ENCODE measurements at regions not wholly inside any gene's neighbourhood (a gene's known extent, or its start where the extent isn't known, plus 50 kb on each side); places are given as distances from the start of the nearest gene placed in this dataset.
"Not testable (repeated sequence)": the region's sequence is repeated elsewhere in the genome, so short reads cannot be mapped to it uniquely, and the experiment has no call there.

GRCh38 chr18:51337406-51337805 is 139.9 kb upstream of the MEX3C start:
- DNase-seq, result no peak

GRCh38 chr18:51339856-51340255 is 142.4 kb upstream of the MEX3C start:
- no peak for DNase-seq

- no peak for DNase-seq
These were observed 142.9 kb upstream of the MEX3C start for GRCh38 chr18:51340332-51340731.

GRCh38 chr18:51342815-51343214 is 145.3 kb upstream of the MEX3C start:
- peak; percentile 14 for DNase-seq

- no peak for DNase-seq
These were observed 148.4 kb upstream of the MEX3C start for GRCh38 chr18:51345848-51346391.

GRCh38 chr18:51346404-51346803 is 148.9 kb upstream of the MEX3C start:
- no peak for DNase-seq

GRCh38 chr18:51350081-51350480 is 152.6 kb upstream of the MEX3C start:
- DNase-seq, result no peak

- no peak for DNase-seq
These were observed 158.4 kb upstream of the MEX3C start for GRCh38 chr18:51355841-51356240.

GRCh38 chr18:51360301-51360700 is 162.8 kb upstream of the MEX3C start:
- not testable (repeated sequence) for DNase-seq

GRCh38 chr18:51361130-51361860 is 163.8 kb upstream of the MEX3C start:
- no peak for DNase-seq

- DNase-seq, result no peak
These were observed 165.9 kb upstream of the MEX3C start for GRCh38 chr18:51363384-51363783.

- no peak for DNase-seq
These were observed 173.5 kb upstream of the MEX3C start for GRCh38 chr18:51370996-51371395.

GRCh38 chr18:51371929-51372328 is 174.4 kb upstream of the MEX3C start:
- no peak for DNase-seq

- DNase-seq, result no peak
These were observed 184.6 kb upstream of the MEX3C start for GRCh38 chr18:51382081-51382480.

- no peak for DNase-seq
These were observed 185.6 kb upstream of the MEX3C start for GRCh38 chr18:51383116-51383515.

- no peak for DNase-seq
These were observed 186.2 kb upstream of the MEX3C start for GRCh38 chr18:51383711-51384110.

GRCh38 chr18:51385270-51385669 is 187.8 kb upstream of the MEX3C start:
- DNase-seq, result no peak

- DNase-seq, result no peak
These were observed 193.2 kb upstream of the MEX3C start for GRCh38 chr18:51390702-51391101.

GRCh38 chr18:51391215-51391614 is 193.7 kb upstream of the MEX3C start:
- no peak for DNase-seq

- DNase-seq, result no peak
These were observed 194.2 kb upstream of the MEX3C start for GRCh38 chr18:51391731-51392130.

- DNase-seq, result no peak
These were observed 200.0 kb upstream of the MEX3C start for GRCh38 chr18:51397347-51397962.

- DNase-seq, result no peak
These were observed 200.6 kb upstream of the MEX3C start for GRCh38 chr18:51398104-51398503.

GRCh38 chr18:51399491-51400122 is 202.1 kb upstream of the MEX3C start:
- DNase-seq, result no peak

- DNase-seq, result no peak
These were observed 203.2 kb upstream of the MEX3C start for GRCh38 chr18:51400721-51401120.
